ENCODE measurements at regions not wholly inside any gene's neighbourhood (a gene's known extent, or its start where the extent isn't known, plus 50 kb on each side); places are given as distances from the start of the nearest gene placed in this dataset.
"Not testable (repeated sequence)": the region's sequence is repeated elsewhere in the genome, so short reads cannot be mapped to it uniquely, and the experiment has no call there.

DNA sequence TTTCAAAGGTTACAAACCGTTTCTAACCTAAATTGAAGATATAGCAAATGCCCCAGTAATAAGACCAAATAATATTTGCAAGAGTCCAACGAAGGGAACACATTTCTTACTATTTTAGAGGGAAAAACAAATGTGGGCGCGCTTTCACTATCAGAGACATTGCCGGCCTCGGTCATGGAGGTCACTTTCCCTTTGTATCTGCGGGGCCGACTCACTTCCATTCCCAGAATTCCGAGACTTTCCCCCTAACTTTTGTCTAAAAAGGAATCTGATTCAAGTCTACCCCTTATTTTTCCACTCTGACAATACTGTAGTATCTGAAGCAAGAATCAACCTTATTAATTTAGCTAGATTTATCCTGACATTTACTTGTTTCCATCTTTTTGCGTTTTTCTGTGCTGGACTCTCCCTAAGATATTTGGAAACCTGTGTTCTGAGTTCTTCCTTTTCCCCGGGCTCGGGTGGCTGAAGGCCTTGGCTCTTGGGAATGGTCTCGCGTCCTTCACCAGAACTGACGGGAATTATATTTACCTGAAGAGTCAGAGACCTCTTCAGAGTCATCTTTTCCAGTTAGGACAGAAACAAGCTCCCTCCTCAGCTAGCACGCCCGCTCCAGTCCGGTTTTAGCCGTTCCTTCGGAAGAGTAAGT is 71.8 kb upstream of the ZNF184 start:
- DNase-seq (ENCODE audit: low spot score), result no peak

DNA sequence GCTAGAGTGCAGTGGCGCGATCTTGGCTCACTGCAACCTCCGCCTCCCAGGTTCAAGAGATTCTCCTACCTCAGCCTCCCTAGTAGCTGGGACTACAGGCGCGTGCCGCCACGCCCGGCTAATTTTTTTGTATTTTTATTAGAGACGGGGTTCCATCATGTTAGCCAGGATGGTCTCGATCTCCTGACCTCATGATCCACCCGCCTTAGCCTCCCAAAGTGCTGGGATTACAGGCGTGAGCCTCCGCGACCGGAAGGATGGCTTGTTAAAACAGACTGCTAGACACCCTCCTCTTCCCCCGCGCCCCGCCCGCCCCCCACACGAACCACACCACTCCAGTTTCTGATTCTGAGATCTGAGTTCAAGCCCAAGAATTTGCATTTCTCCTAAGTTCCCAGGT is 71.2 kb upstream of the ZNF184 start:
- DNase-seq (ENCODE audit: low spot score), result not testable (repeated sequence)

DNA sequence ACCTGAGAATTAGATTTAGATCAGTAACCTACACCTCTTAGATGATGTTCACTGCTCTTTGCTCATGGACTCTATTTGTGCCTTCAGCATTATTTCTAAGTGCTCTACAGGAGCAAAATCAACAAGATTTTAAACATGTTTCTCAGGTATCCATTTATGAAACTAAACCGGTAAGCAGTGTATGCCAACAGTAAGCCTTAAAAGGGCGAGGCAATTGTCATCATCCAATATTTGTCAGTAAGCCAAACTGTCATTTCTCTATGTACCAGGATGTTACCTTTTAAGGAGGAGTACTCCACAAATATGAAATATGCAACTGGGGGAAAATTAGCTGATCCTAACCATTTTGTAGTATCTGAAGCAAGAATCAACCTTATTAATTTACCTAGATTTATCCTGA is 69.6 kb upstream of the ZNF184 start:
- DNase-seq (ENCODE audit: low spot score), result no peak

DNA sequence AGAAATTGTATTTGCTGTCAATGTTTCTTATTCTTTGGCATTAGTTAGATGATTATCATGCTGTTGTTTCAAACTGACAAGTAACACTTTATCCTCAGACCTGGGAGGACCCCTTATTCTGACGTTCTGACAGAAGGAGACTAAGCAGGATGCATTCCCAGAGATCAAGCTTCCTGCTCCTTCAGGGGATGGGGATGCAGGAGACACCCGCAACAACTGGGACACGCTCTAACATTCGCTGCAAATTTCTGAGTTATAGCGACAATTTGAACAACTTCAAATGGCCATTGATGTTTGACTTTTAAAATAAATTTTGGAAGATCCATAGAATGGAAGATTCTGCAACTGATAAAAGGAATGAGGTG is 69.0 kb upstream of the ZNF184 start:
- DNase-seq (ENCODE audit: low spot score), result no peak

DNA sequence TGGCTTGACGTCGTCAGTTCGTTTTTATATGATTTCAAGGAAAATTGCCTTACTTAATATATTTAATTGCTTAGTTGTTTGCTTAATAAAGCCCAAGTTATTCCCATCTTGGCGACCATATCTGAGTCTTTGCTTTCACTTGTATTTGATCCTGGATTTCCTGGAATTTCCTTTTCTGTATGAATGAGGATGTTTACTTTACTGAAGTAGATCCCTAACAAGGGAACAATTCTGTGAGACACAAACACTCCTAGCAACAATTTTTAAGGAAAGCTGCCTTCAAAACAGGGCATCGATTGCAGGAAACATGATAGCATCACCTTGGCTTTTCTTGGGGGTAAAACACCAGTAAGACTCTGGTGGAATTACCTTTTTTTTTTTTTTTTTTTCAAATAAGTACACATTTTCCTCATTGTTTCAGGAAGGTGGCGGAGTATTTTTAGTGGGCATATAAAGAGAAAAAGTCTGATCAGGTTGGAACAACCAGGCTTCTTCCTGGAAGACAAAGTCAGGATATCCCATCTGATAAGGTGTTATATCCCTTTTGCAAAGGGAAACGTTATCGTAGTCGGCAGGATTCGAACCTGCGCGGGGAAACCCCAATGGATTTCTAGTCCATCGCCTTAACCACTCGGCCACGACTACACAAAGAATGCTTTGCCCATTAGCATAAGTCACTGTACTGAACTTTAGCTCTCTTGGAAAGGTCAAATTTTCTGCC is 68.5 kb upstream of the ZNF184 start:
- DNase-seq (ENCODE audit: low spot score), result no peak

DNA sequence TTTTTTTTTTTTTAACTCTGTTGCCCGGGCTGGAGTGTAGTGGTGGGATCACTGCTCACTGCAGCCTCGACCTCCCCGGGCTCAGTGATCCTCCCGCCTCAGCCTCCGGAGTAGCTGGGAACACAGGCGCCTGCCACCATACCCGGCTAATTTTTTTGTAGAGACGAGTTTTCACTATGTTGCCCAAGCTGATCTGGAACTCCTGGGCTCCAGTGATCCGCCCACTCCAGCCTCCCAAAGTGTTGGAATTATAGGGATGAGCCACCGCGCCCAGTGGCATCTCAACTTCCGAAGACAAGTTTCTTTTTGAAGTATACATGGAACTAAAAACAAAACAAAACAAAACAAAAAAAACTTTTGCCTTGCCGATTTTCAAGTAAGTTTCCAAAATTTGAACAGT is 66.6 kb upstream of the ZNF184 start:
- DNase-seq (ENCODE audit: low spot score), result no peak

DNA sequence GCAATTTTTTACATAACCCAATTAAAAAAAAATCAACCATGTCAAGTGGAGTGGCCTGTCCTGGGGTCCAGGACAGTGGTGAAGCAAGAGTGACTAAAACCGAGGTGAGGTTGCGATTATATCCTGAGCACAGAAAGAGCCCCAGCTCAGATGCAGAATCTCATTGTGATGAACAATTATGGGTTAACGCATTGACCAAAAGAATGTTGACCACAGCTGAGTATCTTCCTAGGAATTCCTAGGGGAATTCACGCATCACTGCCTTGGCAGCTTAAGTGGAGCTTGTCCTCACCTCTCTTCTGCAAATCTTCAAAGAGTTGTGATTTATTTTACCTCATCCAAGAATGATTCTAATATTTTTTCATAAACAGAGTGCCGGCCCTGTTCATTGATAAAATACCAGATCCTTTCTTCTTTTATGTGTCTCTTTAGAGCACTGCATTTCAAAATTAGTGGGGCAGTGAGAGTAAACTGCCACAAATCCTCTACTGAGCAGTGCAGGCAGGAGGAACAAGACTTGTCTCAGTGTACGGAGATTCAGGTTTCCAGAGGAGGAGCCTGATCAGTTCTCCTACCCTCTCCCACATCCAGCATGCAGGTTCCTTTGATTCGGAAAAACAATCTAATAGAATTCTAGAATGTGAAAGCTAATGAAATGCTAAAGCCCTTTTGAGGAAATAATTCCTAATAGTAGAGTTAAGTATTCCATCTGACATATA is 60.1 kb upstream of the ZNF184 start:
- DNase-seq (ENCODE audit: low spot score), result no peak

DNA sequence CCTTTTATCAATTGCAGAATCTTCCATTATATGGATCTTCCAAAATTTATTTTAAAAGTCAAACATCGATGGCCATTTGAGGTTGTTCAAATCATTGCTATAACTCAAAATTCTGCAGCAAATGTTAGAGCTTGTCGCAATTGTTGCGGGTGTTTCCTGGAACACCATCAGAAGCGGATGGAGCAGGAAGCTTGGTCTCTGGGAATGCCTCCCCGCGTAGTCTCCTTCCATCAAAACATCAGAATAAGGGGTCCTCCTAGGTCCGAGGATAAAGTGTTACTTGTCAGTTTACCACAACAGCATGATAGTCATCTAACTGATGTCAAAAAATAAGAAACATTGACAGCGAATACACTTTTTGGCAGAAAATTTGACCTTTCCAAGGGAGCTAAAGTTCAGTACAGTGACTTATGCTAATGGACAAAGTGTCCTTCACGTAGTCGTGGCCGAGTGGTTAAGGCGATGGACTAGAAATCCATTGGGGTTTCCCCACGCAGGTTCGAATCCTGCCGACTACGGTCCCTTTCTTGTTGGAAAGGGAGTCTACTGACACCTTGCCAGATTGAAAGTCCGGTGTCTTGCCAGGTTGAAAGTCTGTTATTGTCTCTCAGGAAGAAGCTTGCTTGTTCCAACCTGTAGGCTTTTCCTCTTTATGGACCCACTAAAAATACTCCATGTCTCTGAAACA is 59.0 kb upstream of the ZNF184 start:
- no peak for DNase-seq (ENCODE audit: low spot score)

DNA sequence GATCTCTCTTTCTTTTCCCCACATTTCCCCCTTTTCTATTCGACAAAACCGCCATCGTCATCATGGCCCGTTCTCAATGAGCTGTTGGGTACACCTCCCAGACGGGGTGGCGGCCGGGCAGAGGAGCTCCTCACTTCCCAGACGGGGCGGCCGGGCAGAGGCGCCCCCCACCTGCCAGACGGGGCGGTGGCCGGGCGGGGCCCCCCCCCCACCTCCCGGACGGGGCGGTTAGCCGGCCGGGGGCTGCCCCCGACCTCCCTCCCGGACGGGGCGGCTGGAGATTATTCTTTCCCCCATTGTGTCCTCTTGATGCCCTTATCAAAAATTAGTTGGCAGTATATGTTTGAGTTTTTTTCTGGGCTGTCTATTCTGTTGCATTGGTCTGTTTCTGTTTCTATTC is 56.9 kb upstream of the ZNF184 start:
- not testable (repeated sequence) for DNase-seq (ENCODE audit: low spot score)

DNA sequence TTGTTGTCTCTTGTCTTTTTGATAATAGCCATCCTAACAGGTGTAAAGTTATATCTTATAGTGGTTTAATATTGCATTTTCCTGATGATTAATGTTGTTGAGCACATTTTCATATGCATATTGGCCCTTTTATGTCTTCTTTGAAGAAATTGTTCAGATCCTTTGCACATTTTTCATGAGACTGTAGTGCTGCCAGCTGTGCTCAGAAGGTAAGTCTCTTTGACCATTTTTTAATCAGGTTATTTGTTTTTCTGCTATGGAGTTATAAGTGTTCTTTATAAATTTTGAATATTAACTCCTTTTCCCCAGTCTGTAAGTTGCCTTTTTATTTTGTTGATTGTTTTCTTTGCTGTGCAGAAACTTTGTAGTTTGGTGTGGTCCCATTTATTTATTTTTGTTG is 55.8 kb upstream of the ZNF184 start:
- no peak for DNase-seq (ENCODE audit: low spot score)
